ENCODE measurements at regions not wholly inside any gene's neighbourhood (a gene's known extent, or its start where the extent isn't known, plus 50 kb on each side); places are given as distances from the start of the nearest gene placed in this dataset.

DNA sequence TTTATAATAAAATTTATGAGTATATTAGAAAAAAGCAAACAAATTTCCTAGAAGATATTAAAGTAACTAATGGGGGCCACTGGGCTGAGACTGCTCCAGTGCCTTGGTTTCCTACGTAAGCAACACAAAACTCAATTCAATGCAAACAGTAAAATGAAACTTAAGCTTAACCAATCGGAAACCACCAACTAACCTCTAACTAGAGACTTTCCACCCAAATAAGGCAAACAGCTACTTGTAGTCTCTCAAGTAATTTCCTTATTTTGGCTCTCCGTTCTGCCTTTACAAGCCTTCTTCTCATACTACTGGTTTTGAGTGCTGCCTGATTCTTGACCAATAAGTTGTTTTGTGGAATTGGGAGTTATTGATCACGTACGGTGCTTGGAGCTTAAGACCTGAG is 167.3 kb upstream of the VEGFC start:
- Histone ChIP-seq H3K9me3 (replicated peaks; ENCODE audit: control insufficient read depth, insufficient read depth, low read length) (peaks cover 2% of the 10 kb centered on the region), H3K9me1 (replicated peaks; ENCODE audit: control insufficient read depth, extremely low read depth, insufficient read depth, low read length) (no peaks in the 10 kb centered on the region), H2AFZ (ENCODE audit: low read depth, low read length) (no peak overlapping the region), H3K36me3 (ENCODE audit: control insufficient read depth in 2 of 2, extremely low read depth in 1 of 2, insufficient read depth in 2 of 2, low read length in 2 of 2) (no peaks in the 10 kb centered on the region), H4K20me1 (replicated peaks; ENCODE audit: control insufficient read depth, extremely low read depth, insufficient read depth, low read length) (no peaks in the 10 kb centered on the region), H3K27me3 (ENCODE audit: control insufficient read depth in 2 of 2, insufficient read depth in 2 of 2, low read length in 2 of 2) (no peaks in the 10 kb centered on the region), H3K4me1 (ENCODE audit: control insufficient read depth, extremely low read depth, insufficient read depth, low read length) (no peaks in the 10 kb centered on the region), H3K4me3 (replicated peaks in 1 of 3; ENCODE audit: insufficient read depth in 1 of 3, low read depth in 1 of 3, low read length in 3 of 3) (no peak overlapping the region), H3K4me2 (ENCODE audit: insufficient read depth, low read length) (no peak overlapping the region), H3K79me2 (ENCODE audit: control insufficient read depth, insufficient read depth, low read length) (no peaks in the 10 kb centered on the region), H3K9ac (replicated peaks; ENCODE audit: extremely low read depth, insufficient read depth, low read length) (no peak overlapping the region), H3K27ac (ENCODE audit: insufficient read depth, low read depth, low read length) (no peak overlapping the region)
- dilution Hi-C loops (cut with MboI; ENCODE audit: extremely low pct_ligation_motif_present, low sequenced_read_pairs) = no loop called here
- TF ChIP-seq MAX (IDR thresholded peaks at IDR 0.05; ENCODE audit: insufficient read depth, insufficient read length) (no peak), JUN (IDR thresholded peaks at IDR 0.05; ENCODE audit: borderline replicate concordance, insufficient read depth, insufficient read length, low read depth) (no peak), MYC (IDR thresholded peaks at IDR 0.05; ENCODE audit: low read depth, low read length) (no peak), CTCF (IDR thresholded peaks at IDR 0.05; ENCODE audit: extremely low read depth in 1 of 2, insufficient read depth in 1 of 2, low read depth in 1 of 2, low read length in 2 of 2) (no peak), POLR2A (IDR thresholded peaks at IDR 0.05; ENCODE audit: low read depth, low read length) (no peak), EZH2 (IDR thresholded peaks at IDR 0.05; ENCODE audit: borderline replicate concordance, low read depth, low read length, severe bottlenecking) (no peak), GATA2 (IDR thresholded peaks at IDR 0.05; ENCODE audit: insufficient read depth, insufficient read length, low read depth, low read length) (no peak), FOS (IDR thresholded peaks at IDR 0.05; ENCODE audit: borderline replicate concordance, insufficient read depth, low read length) (no peak)
- FAIRE-seq (no peak), DNase-seq (ENCODE audit: low read depth, low spot score) (no peak)
- ChIA-PET CTCF (interaction anchor here (0.8 to 1.2 kb wide), 4 partner anchors 13 to 88 kb away, joined by 3 to 4 read pairs (median 3); no protein-coding TSS in a partner anchor), POLR2A (interaction anchor here (0.7 kb wide), 1 partner anchor 182 kb away, joined by 3 read pairs; no protein-coding TSS in a partner anchor)
- no TSS peak for BruUV-seq (replicated peaks)
- intact Hi-C loops (cut with micrococcal nuclease) = no loop called here
